Nephron (organoid): ENCODE measurements at regions not wholly inside any gene's neighbourhood (a gene's known extent, or its start where the extent isn't known, plus 50 kb on each side); places are given as distances from the start of the nearest gene placed in this dataset.

Experiments used
- H3K27ac Mint-ChIP-seq, 3 experiments: 2 replicates each; pipeline ENCODE4 v1.8.0; 2020; ENCODE audit warnings: mixed read lengths in 3 of 3, mild to moderate bottlenecking in 2 of 3, moderate library complexity in 1 of 3
- H3K27me3 Mint-ChIP-seq: 2 replicates; pipeline ENCODE4 v1.8.0; 2021; ENCODE audit warnings: low read depth, mild to moderate bottlenecking, moderate library complexity, mixed read lengths
- H3K36me3 Mint-ChIP-seq: 2 replicates; pipeline ENCODE4 v1.8.0; 2020; ENCODE audit warnings: low read depth, mixed read lengths
- H3K4me1 Mint-ChIP-seq: 2 replicates; pipeline ENCODE4 v1.8.0; 2020; ENCODE audit warnings: mixed read lengths
- H3K4me3 Mint-ChIP-seq, 3 experiments: 2 replicates each; pipeline ENCODE4 v1.8.0; 2020; ENCODE audit warnings: mild to moderate bottlenecking in 3 of 3, mixed read lengths in 3 of 3, moderate library complexity in 2 of 3
- H3K9me3 Mint-ChIP-seq: 2 replicates; pipeline ENCODE4 v1.8.0; 2020; ENCODE audit warnings: mixed read lengths
- TF ChIP-seq, protein P1 (sequence below), 3 experiments: fragments of 200-600 bp; sonication (generic); IDR thresholded peaks; one replicate each; pipeline ENCODE4 v1.5.0; 2021; ENCODE audit warnings: antibody characterized with exemption in 3 of 3; ENCODE audit not compliant: unreplicated experiment in 3 of 3

GRCh38 chr5:133827830-133828229 lies 140.6 kb downstream of the C5orf15 start:
- TF ChIP-seq, protein P1, sequence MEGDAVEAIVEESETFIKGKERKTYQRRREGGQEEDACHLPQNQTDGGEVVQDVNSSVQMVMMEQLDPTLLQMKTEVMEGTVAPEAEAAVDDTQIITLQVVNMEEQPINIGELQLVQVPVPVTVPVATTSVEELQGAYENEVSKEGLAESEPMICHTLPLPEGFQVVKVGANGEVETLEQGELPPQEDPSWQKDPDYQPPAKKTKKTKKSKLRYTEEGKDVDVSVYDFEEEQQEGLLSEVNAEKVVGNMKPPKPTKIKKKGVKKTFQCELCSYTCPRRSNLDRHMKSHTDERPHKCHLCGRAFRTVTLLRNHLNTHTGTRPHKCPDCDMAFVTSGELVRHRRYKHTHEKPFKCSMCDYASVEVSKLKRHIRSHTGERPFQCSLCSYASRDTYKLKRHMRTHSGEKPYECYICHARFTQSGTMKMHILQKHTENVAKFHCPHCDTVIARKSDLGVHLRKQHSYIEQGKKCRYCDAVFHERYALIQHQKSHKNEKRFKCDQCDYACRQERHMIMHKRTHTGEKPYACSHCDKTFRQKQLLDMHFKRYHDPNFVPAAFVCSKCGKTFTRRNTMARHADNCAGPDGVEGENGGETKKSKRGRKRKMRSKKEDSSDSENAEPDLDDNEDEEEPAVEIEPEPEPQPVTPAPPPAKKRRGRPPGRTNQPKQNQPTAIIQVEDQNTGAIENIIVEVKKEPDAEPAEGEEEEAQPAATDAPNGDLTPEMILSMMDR (IDR thresholded peaks at IDR 0.05; ENCODE audit: unreplicated experiment in 3 of 3): no peak

DNA sequence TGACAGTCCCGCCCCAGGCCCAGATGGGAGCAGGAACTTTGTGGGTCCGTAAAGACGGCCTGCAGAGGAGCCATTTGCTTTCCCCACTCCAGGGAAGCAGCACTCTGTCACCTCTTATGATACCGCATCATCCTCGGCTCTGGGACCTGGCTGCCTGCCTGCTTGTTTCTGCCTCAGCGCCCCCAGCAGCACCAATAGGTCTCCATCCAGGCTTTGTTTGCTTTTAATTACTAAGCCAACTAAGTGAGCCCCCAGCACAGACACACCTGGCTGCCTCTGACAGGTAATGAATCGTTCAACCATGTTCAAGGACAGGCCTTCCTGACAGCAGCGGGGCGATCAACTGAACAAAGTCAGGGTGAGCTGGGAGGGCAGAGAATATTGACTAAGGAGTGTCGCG lies 141.4 kb downstream of the C5orf15 start:
- H3K36me3 Mint-ChIP-seq: no peaks in the 10 kb centered on the region
- peak overlapping the region; percentile 16 to 38 (median 30) for H3K27ac Mint-ChIP-seq
- TF ChIP-seq, protein P1 (IDR thresholded peaks at IDR 0.05; ENCODE audit: unreplicated experiment in 3 of 3): no peak
- H3K4me3 Mint-ChIP-seq: no peak overlapping the region
- H3K9me3 Mint-ChIP-seq: no peaks in the 10 kb centered on the region
- H3K4me1 Mint-ChIP-seq: peaks cover 54% of the 10 kb centered on the region
- H3K27me3 Mint-ChIP-seq: peaks cover 29% of the 10 kb centered on the region

More at GRCh38 chr5:133827830-133828229, 140.6 kb downstream of the C5orf15 start:
- Mint-ChIP-seq H3K36me3 (no peaks in the 10 kb centered on the region), H3K4me3 (no peak overlapping the region), H3K4me1 (peaks cover 46% of the 10 kb centered on the region), H3K9me3 (no peaks in the 10 kb centered on the region), H3K27me3 (peaks cover 29% of the 10 kb centered on the region), H3K27ac (no peak overlapping the region)

DNA sequence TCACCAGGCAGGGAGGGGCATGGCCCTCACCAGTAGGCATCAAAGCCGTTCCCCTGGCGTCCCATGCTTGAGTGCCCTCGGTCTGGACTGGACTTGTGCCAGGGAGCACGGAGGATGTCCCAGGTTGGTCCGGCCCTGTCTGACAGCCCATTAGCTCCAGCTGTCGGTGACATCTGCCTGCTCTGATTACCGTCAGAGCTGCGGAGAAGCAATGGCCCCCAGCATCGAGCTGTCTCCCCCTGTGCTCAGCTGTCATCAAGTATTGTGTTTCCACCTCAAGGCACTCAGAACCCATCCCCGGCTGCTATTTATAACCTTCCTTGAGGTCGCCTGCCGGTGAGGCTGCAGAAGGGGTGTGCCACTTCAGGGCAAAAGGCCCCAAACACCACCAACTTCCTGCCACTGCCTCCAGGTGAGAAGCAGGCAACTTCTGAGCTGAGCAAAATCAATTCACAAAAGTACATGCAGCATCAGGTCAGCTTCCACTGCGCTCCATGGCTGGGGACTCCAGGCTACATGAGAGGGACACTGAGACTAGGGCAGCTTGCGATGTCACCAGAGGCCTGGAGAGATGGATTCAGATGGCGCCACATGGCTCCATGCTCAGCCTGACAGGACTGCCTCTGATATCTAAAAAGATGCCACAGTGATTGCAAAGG lies 142.7 kb downstream of the C5orf15 start:
- H3K4me1 Mint-ChIP-seq: peaks cover 67% of the 10 kb centered on the region
- no peaks in the 10 kb centered on the region for H3K9me3 Mint-ChIP-seq
- H3K4me3 Mint-ChIP-seq: peak overlapping the region in 1 of 3 experiments; percentile 48
- no peaks in the 10 kb centered on the region for H3K36me3 Mint-ChIP-seq
- peak overlapping the region; percentile 33 to 88 (median 79) for H3K27ac Mint-ChIP-seq
- TF ChIP-seq, protein P1 (IDR thresholded peaks at IDR 0.05; ENCODE audit: unreplicated experiment in 3 of 3): no peak
- H3K27me3 Mint-ChIP-seq: peaks cover 34% of the 10 kb centered on the region

GRCh38 chr5:133824661-133825254 lies 143.7 kb downstream of the C5orf15 start:
- Mint-ChIP-seq H3K4me3 (no peak overlapping the region), H3K36me3 (no peaks in the 10 kb centered on the region), H3K27me3 (peaks cover 34% of the 10 kb centered on the region), H3K9me3 (no peaks in the 10 kb centered on the region), H3K27ac (peak overlapping the region; percentile 33 to 88 (median 79)), H3K4me1 (peaks cover 76% of the 10 kb centered on the region)
- TF ChIP-seq, protein P1 (IDR thresholded peaks at IDR 0.05; ENCODE audit: unreplicated experiment in 3 of 3): no peak

DNA sequence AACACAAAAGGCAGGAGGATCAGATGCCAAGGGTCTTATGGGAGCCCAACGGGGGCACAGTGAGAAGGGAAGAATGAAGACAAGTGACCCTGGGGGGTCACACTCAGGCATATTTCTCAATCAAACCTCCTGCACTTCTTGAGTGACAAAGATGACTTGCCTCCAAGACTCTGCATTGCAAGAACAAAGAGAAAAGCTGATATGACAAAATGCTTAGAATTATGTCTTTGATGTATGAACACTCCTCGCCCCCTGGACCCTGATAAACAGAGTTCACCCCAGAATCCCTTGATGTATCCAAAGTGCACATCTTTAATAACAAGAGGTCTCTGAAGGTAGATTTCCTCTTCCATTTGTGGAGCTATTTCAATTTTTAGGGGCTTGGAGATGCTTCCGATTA lies 146.5 kb downstream of the C5orf15 start:
- Mint-ChIP-seq H3K27me3 (peaks cover 22% of the 10 kb centered on the region), H3K36me3 (no peaks in the 10 kb centered on the region), H3K4me1 (peaks cover 84% of the 10 kb centered on the region), H3K27ac (peak overlapping the region; percentile 39 to 93 (median 66)), H3K4me3 (no peak overlapping the region), H3K9me3 (no peaks in the 10 kb centered on the region)
- TF ChIP-seq, protein P1 (IDR thresholded peaks at IDR 0.05; ENCODE audit: unreplicated experiment in 3 of 3): no peak
